ENCODE measurements at regions not wholly inside any gene's neighbourhood (a gene's known extent, or its start where the extent isn't known, plus 50 kb on each side); places are given as distances from the start of the nearest gene placed in this dataset.

DNA sequence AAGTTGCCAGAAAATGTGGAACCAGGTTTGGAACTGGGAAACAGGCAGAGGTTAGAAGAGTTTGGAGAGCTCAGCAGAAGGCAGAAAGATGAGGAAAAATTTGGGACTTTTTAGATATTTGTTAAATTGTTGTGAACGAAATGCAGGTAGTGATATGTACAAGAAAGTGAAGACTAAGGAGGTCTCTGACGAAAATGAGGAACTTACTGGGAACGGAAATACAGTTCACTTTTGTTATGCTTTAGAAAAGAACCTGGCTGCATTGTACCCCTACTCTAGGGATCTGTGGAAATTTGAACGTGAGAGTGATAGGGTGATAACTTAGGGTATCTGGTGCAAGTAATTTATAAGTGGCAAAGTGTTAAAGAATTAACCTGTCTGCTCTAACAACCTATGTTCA, 632.4 kb downstream of the SLITRK5 start:
- DNase-seq (ENCODE audit: low spot score): no peak
- ATAC-seq: no peak
- no peak overlapping the region for H3K4me3 Mint-ChIP-seq
- no peak overlapping the region for H3K27ac ChIP-seq (ENCODE audit: low read depth)
- no peaks in the 10 kb centered on the region for H4K20me1 ChIP-seq (replicated peaks; ENCODE audit: insufficient read depth)
- H3K4me1 ChIP-seq (ENCODE audit: insufficient read depth): no peaks in the 10 kb centered on the region
- no peak overlapping the region for H3K27ac Mint-ChIP-seq
- H3F3A ChIP-seq (replicated peaks; ENCODE audit: low read depth): no peaks in the 10 kb centered on the region
- TF ChIP-seq EZH2phosphoT487 (IDR thresholded peaks at IDR 0.05; ENCODE audit: unreplicated experiment) (no peak), EZH2 (IDR thresholded peaks at IDR 0.05; ENCODE audit: low read depth, unreplicated experiment) (no peak), STAT1 (IDR thresholded peaks at IDR 0.05; ENCODE audit: unreplicated experiment) (no peak), JUNB (IDR thresholded peaks at IDR 0.05; ENCODE audit: unreplicated experiment) (no peak), ETS1 (IDR thresholded peaks at IDR 0.05) (no peak), NANOG (IDR thresholded peaks at IDR 0.05; ENCODE audit: borderline replicate concordance) (no peak), CTCF (conservative IDR thresholded peaks at IDR 0.05; ENCODE audit: low read depth in 2 of 2) (no peak), CREB1 (CRISPR knock-in tag; IDR thresholded peaks at IDR 0.05; ENCODE audit: low read depth) (no peak), ZNF331 (CRISPR knock-in tag; IDR thresholded peaks at IDR 0.05; ENCODE audit: low read depth) (no peak), POLR2AphosphoS5 (IDR thresholded peaks at IDR 0.05; ENCODE audit: low read depth) (no peak), ZNF114 (CRISPR knock-in tag; IDR thresholded peaks at IDR 0.05) (no peak)
- TF ChIP-seq, protein P1, sequence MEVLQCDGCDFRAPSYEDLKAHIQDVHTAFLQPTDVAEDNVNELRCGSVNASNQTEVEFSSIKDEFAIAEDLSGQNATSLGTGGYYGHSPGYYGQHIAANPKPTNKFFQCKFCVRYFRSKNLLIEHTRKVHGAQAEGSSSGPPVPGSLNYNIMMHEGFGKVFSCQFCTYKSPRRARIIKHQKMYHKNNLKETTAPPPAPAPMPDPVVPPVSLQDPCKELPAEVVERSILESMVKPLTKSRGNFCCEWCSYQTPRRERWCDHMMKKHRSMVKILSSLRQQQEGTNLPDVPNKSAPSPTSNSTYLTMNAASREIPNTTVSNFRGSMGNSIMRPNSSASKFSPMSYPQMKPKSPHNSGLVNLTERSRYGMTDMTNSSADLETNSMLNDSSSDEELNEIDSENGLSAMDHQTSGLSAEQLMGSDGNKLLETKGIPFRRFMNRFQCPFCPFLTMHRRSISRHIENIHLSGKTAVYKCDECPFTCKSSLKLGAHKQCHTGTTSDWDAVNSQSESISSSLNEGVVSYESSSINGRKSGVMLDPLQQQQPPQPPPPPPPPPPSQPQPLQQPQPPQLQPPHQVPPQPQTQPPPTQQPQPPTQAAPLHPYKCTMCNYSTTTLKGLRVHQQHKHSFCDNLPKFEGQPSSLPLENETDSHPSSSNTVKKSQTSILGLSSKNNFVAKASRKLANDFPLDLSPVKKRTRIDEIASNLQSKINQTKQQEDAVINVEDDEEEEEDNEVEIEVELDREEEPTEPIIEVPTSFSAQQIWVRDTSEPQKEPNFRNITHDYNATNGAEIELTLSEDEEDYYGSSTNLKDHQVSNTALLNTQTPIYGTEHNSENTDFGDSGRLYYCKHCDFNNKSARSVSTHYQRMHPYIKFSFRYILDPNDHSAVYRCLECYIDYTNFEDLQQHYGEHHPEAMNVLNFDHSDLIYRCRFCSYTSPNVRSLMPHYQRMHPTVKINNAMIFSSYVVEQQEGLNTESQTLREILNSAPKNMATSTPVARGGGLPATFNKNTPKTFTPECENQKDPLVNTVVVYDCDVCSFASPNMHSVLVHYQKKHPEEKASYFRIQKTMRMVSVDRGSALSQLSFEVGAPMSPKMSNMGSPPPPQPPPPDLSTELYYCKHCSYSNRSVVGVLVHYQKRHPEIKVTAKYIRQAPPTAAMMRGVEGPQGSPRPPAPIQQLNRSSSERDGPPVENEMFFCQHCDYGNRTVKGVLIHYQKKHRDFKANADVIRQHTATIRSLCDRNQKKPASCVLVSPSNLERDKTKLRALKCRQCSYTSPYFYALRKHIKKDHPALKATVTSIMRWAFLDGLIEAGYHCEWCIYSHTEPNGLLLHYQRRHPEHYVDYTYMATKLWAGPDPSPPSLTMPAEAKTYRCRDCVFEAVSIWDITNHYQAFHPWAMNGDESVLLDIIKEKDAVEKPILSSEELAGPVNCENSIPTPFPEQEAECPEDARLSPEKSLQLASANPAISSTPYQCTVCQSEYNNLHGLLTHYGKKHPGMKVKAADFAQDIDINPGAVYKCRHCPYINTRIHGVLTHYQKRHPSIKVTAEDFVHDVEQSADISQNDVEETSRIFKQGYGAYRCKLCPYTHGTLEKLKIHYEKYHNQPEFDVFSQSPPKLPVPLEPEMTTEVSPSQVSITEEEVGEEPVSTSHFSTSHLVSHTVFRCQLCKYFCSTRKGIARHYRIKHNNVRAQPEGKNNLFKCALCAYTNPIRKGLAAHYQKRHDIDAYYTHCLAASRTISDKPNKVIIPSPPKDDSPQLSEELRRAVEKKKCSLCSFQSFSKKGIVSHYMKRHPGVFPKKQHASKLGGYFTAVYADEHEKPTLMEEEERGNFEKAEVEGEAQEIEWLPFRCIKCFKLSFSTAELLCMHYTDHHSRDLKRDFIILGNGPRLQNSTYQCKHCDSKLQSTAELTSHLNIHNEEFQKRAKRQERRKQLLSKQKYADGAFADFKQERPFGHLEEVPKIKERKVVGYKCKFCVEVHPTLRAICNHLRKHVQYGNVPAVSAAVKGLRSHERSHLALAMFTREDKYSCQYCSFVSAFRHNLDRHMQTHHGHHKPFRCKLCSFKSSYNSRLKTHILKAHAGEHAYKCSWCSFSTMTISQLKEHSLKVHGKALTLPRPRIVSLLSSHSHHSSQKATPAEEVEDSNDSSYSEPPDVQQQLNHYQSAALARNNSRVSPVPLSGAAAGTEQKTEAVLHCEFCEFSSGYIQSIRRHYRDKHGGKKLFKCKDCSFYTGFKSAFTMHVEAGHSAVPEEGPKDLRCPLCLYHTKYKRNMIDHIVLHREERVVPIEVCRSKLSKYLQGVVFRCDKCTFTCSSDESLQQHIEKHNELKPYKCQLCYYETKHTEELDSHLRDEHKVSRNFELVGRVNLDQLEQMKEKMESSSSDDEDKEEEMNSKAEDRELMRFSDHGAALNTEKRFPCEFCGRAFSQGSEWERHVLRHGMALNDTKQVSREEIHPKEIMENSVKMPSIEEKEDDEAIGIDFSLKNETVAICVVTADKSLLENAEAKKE (CRISPR knock-in tag; IDR thresholded peaks at IDR 0.05): no peak
- TF ChIP-seq, protein P2, sequence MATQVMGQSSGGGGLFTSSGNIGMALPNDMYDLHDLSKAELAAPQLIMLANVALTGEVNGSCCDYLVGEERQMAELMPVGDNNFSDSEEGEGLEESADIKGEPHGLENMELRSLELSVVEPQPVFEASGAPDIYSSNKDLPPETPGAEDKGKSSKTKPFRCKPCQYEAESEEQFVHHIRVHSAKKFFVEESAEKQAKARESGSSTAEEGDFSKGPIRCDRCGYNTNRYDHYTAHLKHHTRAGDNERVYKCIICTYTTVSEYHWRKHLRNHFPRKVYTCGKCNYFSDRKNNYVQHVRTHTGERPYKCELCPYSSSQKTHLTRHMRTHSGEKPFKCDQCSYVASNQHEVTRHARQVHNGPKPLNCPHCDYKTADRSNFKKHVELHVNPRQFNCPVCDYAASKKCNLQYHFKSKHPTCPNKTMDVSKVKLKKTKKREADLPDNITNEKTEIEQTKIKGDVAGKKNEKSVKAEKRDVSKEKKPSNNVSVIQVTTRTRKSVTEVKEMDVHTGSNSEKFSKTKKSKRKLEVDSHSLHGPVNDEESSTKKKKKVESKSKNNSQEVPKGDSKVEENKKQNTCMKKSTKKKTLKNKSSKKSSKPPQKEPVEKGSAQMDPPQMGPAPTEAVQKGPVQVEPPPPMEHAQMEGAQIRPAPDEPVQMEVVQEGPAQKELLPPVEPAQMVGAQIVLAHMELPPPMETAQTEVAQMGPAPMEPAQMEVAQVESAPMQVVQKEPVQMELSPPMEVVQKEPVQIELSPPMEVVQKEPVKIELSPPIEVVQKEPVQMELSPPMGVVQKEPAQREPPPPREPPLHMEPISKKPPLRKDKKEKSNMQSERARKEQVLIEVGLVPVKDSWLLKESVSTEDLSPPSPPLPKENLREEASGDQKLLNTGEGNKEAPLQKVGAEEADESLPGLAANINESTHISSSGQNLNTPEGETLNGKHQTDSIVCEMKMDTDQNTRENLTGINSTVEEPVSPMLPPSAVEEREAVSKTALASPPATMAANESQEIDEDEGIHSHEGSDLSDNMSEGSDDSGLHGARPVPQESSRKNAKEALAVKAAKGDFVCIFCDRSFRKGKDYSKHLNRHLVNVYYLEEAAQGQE (IDR thresholded peaks at IDR 0.05; ENCODE audit: unreplicated experiment): no peak
- H3K4me1 Mint-ChIP-seq: no peaks in the 10 kb centered on the region
- H3K4me3 ChIP-seq: no peak overlapping the region
- peaks cover 24% of the 10 kb centered on the region for H3K36me3 Mint-ChIP-seq (ENCODE audit: low read depth)
- no peaks in the 10 kb centered on the region for H3K79me2 ChIP-seq (replicated peaks; ENCODE audit: insufficient read depth)
- no peaks in the 10 kb centered on the region; the same call in 1 of the 2 replicates for H3K36me3 ChIP-seq (ENCODE audit: insufficient read depth)
- no peaks in the 10 kb centered on the region for H3K27me3 ChIP-seq (ENCODE audit: insufficient read depth)
- peaks cover 23% of the 10 kb centered on the region for H3K9me3 Mint-ChIP-seq
- H2AFZ ChIP-seq: no peak overlapping the region
- H3K4me2 ChIP-seq: no peak overlapping the region
- H3K27me3 Mint-ChIP-seq (ENCODE audit: insufficient read depth, low read depth, poor library complexity): no peaks in the 10 kb centered on the region
- H3K9me2 ChIP-seq (ENCODE audit: insufficient read depth): 0 out of 2 replicates have a peak, but pooled peaks cover 9% of the 10 kb centered on the region

Measured in GM23338 (cell line).